Mesodermal cell (in vitro differentiated cells): ENCODE measurements at regions not wholly inside any gene's neighbourhood (a gene's known extent, or its start where the extent isn't known, plus 50 kb on each side); places are given as distances from the start of the nearest gene placed in this dataset.

Source experiments
- H3K27ac ChIP-seq: 2 replicates; pipeline ENCODE4 v1.7.0; 2013; ENCODE audit warnings: mild to moderate bottlenecking, low read depth, low read length, moderate library complexity; ENCODE audit not compliant: severe bottlenecking
- H3K36me3 ChIP-seq: 2 replicates; pipeline ENCODE4 v1.7.1; 2013; ENCODE audit warnings: mild to moderate bottlenecking, low read length, moderate library complexity; ENCODE audit not compliant: control insufficient read depth, insufficient read depth
- H3K4me1 ChIP-seq: one replicate; pipeline ENCODE4 v1.7.1; 2013; ENCODE audit warnings: mild to moderate bottlenecking, low read length; ENCODE audit not compliant: insufficient read depth, control insufficient read depth, poor library complexity, severe bottlenecking
- H3K4me3 ChIP-seq: 2 replicates; pipeline ENCODE4 v1.7.0; 2013; ENCODE audit warnings: low read length, control low read depth, mild to moderate bottlenecking; ENCODE audit not compliant: insufficient read depth, poor library complexity, severe bottlenecking; ENCODE audit errors: extremely low read depth
- H3K9me3 ChIP-seq: 2 replicates; pipeline ENCODE4 v1.7.1; 2013; ENCODE audit warnings: mild to moderate bottlenecking, low read length, moderate library complexity; ENCODE audit not compliant: control insufficient read depth
- WGBS, 2 experiments: methylation state at CpG; one replicate each; pipeline ENCODE4 v1.1.5; 2013; ENCODE audit warnings: missing lambda C conversion rate in 2 of 2; ENCODE audit not compliant: insufficient coverage in 2 of 2; 5-methylcytosine and 5-hydroxymethylcytosine counted together

GRCh38 chr2:222797261-222797660 lies 63.6 kb upstream of the ACSL3 start:
- WGBS, 2 experiments = no CpG with 5 or more reads among the region's 2 CpGs
- H3K27ac ChIP-seq = no peak overlapping the region

GRCh38 chr2:222797871-222798270 lies 63.0 kb upstream of the ACSL3 start:
- H3K27ac ChIP-seq = no peak overlapping the region
- 83% methylated on average over 1 of the region's 3 CpGs; no CpG with 5 or more reads in 1 of the 2 experiments for WGBS, 2 experiments

More at GRCh38 chr2:222797261-222797660, 63.6 kb upstream of the ACSL3 start:
- Histone ChIP-seq H3K4me1 (peaks cover 15% of the 10 kb centered on the region), H3K9me3 (no peaks in the 10 kb centered on the region), H3K4me3 (no peak overlapping the region), H3K36me3 (no peaks in the 10 kb centered on the region)

GRCh38 chr2:222798528-222798927 lies 62.3 kb upstream of the ACSL3 start:
- Histone ChIP-seq H3K27ac (no peak overlapping the region), H3K36me3 (no peaks in the 10 kb centered on the region), H3K9me3 (no peaks in the 10 kb centered on the region), H3K4me3 (no peak overlapping the region), H3K4me1 (peaks cover 15% of the 10 kb centered on the region)

More at GRCh38 chr2:222797871-222798270, 63.0 kb upstream of the ACSL3 start:
- H3K9me3 ChIP-seq = no peaks in the 10 kb centered on the region
- H3K4me1 ChIP-seq = peaks cover 15% of the 10 kb centered on the region
- H3K4me3 ChIP-seq = no peak overlapping the region
- H3K36me3 ChIP-seq = no peaks in the 10 kb centered on the region

- Histone ChIP-seq H3K9me3 (no peaks in the 10 kb centered on the region), H3K4me1 (peaks cover 15% of the 10 kb centered on the region), H3K27ac (no peak overlapping the region), H3K36me3 (no peaks in the 10 kb centered on the region), H3K4me3 (no peak overlapping the region)
- WGBS, 2 experiments = 89 to 100% methylated on average over 5 of the region's 7 CpGs
Measured at GRCh38 chr2:222799262-222799918, 61.4 kb upstream of the ACSL3 start.

- Histone ChIP-seq H3K4me3 (no peak overlapping the region), H3K9me3 (no peaks in the 10 kb centered on the region), H3K27ac (no peak overlapping the region), H3K4me1 (peaks cover 4% of the 10 kb centered on the region), H3K36me3 (no peaks in the 10 kb centered on the region)
- WGBS, 2 experiments = 89 to 96% methylated on average over 5 of the region's 5 CpGs
Measured at GRCh38 chr2:222802514-222803196, 58.2 kb upstream of the ACSL3 start.

- no peaks in the 10 kb centered on the region for H3K9me3 ChIP-seq
- no peaks in the 10 kb centered on the region for H3K36me3 ChIP-seq
- WGBS, 2 experiments = 92% methylated on average over 2 of the region's 2 CpGs; no CpG with 5 or more reads in 1 of the 2 experiments
- H3K27ac ChIP-seq = no peak overlapping the region
- no peak overlapping the region for H3K4me3 ChIP-seq
- peaks cover 4% of the 10 kb centered on the region for H3K4me1 ChIP-seq
Measured at GRCh38 chr2:222804351-222804750, 56.5 kb upstream of the ACSL3 start.

- Histone ChIP-seq H3K4me3 (no peak overlapping the region), H3K4me1 (peaks cover 4% of the 10 kb centered on the region), H3K27ac (no peak overlapping the region), H3K36me3 (no peaks in the 10 kb centered on the region), H3K9me3 (no peaks in the 10 kb centered on the region)
- WGBS, 2 experiments = 97 to 98% methylated on average over 3 to 4 of the region's 8 CpGs
Measured at GRCh38 chr2:222805591-222806304, 55.1 kb upstream of the ACSL3 start.

GRCh38 chr2:222806526-222807137 lies 54.2 kb upstream of the ACSL3 start:
- WGBS, 2 experiments = 64 to 82% methylated on average over 2 to 4 of the region's 5 CpGs
- peaks cover 4% of the 10 kb centered on the region for H3K4me1 ChIP-seq
- H3K4me3 ChIP-seq = no peak overlapping the region
- H3K27ac ChIP-seq = no peak overlapping the region
- H3K9me3 ChIP-seq = no peaks in the 10 kb centered on the region
- no peaks in the 10 kb centered on the region for H3K36me3 ChIP-seq

- WGBS, 2 experiments = 80 to 83% methylated on average over 1 of the region's 4 CpGs
- Histone ChIP-seq H3K4me3 (no peak overlapping the region), H3K36me3 (no peaks in the 10 kb centered on the region), H3K9me3 (no peaks in the 10 kb centered on the region), H3K4me1 (peaks cover 4% of the 10 kb centered on the region), H3K27ac (no peak overlapping the region)
Measured at GRCh38 chr2:222807431-222807830, 53.4 kb upstream of the ACSL3 start.

GRCh38 chr2:222809582-222809981 lies 51.3 kb upstream of the ACSL3 start:
- peaks cover 4% of the 10 kb centered on the region for H3K4me1 ChIP-seq
- no peaks in the 10 kb centered on the region for H3K9me3 ChIP-seq
- no peak overlapping the region for H3K4me3 ChIP-seq
- H3K36me3 ChIP-seq = no peaks in the 10 kb centered on the region
- no peak overlapping the region for H3K27ac ChIP-seq
- 100% methylated on average over 1 of the region's 2 CpGs; no CpG with 5 or more reads in 1 of the 2 experiments for WGBS, 2 experiments
